Neural cell (in vitro differentiated cells): ENCODE measurements at regions not wholly inside any gene's neighbourhood (a gene's known extent, or its start where the extent isn't known, plus 50 kb on each side); places are given as distances from the start of the nearest gene placed in this dataset.

Experiments
- H2AFZ ChIP-seq: fragments of 200-600, 300-800 bp; sonication (generic), shearing (Covaris generic); 2 replicates; pipeline ENCODE4 v1.6.0; 2014; ENCODE audit warnings: low read depth, mild to moderate bottlenecking, antibody characterized with exemption, low read length, moderate library complexity
- H3F3A ChIP-seq: fragments of 200-600 bp; shearing (Covaris generic); 2 replicates; pipeline ENCODE4 v1.6.1; 2016; ENCODE audit warnings: mild to moderate bottlenecking, moderate library complexity, mixed read lengths, antibody characterized with exemption, low read length; ENCODE audit not compliant: insufficient read depth, poor library complexity, severe bottlenecking
- H3K27ac ChIP-seq: fragments of 200-600, 300-800 bp; sonication (generic), shearing (Covaris generic); 2 replicates; pipeline ENCODE4 v1.5.1; 2014; ENCODE audit warnings: mild to moderate bottlenecking, low read length, moderate library complexity
- H3K27me3 ChIP-seq: fragments of 300-800, 200-600 bp; sonication (generic), shearing (Covaris generic); 2 replicates; pipeline ENCODE4 v1.6.0; 2014; ENCODE audit warnings: mild to moderate bottlenecking, low read depth, low read length, moderate library complexity; ENCODE audit not compliant: insufficient read depth
- H3K36me3 ChIP-seq: fragments of 300-800, 200-600 bp; sonication (generic), shearing (Covaris generic); 2 replicates; pipeline ENCODE4 v1.5.1; 2014; ENCODE audit warnings: mild to moderate bottlenecking, antibody characterized with exemption, low read length, moderate library complexity; ENCODE audit not compliant: insufficient read depth
- H3K4me2 ChIP-seq: fragments of 300-800, 200-600 bp; sonication (generic), shearing (Covaris generic); 2 replicates; pipeline ENCODE4 v1.6.0; 2014; ENCODE audit warnings: mild to moderate bottlenecking, low read length
- H3K4me3 ChIP-seq: fragments of 300-800, 200-600 bp; sonication (generic), shearing (Covaris generic); 2 replicates; pipeline ENCODE4 v1.5.1; 2014; ENCODE audit warnings: mild to moderate bottlenecking, low read length, moderate library complexity
- H3K79me2 ChIP-seq: fragments of 200-600 bp; shearing (Covaris generic); replicated peaks from 2 replicates; pipeline ENCODE4 v1.6.0; 2014; ENCODE audit warnings: mild to moderate bottlenecking, low read length, moderate library complexity; ENCODE audit not compliant: insufficient read depth
- H3K9ac ChIP-seq: fragments of 300-800, 200-600 bp; sonication (generic), shearing (Covaris generic); 2 replicates; pipeline ENCODE4 v1.6.1; 2016; ENCODE audit warnings: mild to moderate bottlenecking, low read length, mixed read lengths
- H3K9me2 ChIP-seq: fragments of 200-600 bp; shearing (Covaris generic); 2 replicates; pipeline ENCODE4 v1.6.1; 2016; ENCODE audit warnings: mild to moderate bottlenecking, low read length, mixed read lengths; ENCODE audit not compliant: insufficient read depth
- H3K9me3 ChIP-seq: fragments of 200-600, 300-800 bp; sonication (generic), shearing (Covaris generic); 2 replicates; pipeline ENCODE4 v1.6.1; 2016; ENCODE audit warnings: mild to moderate bottlenecking, mixed run types, low read length, moderate library complexity, mixed read lengths
- H4K20me1 ChIP-seq: fragments of 200-600 bp; shearing (Covaris generic); 2 replicates; pipeline ENCODE4 v1.6.1; 2016; ENCODE audit warnings: mild to moderate bottlenecking, mixed run types; ENCODE audit not compliant: insufficient read depth
- CTCF ChIP-seq: fragments of 450-650 bp; IDR thresholded peaks from 2 replicates; pipeline ENCODE4 v1.5.1; 2014; ENCODE audit warnings: antibody characterized with exemption, mild to moderate bottlenecking, moderate library complexity; ENCODE audit not compliant: poor library complexity, severe bottlenecking
- EP300 ChIP-seq: fragments of 450-650 bp; conservative IDR thresholded peaks from 2 replicates; pipeline ENCODE4 v1.6.1; 2014; ENCODE audit warnings: antibody characterized with exemption, mild to moderate bottlenecking, moderate library complexity; ENCODE audit not compliant: poor library complexity, severe bottlenecking
- EZH2 ChIP-seq: fragments of 200-600, 300-800 bp; shearing (Covaris generic), sonication (generic); IDR thresholded peaks from 2 replicates; pipeline ENCODE4 v1.6.1; 2014; ENCODE audit warnings: antibody characterized with exemption, low read length, borderline replicate concordance, mild to moderate bottlenecking; ENCODE audit not compliant: insufficient read depth, poor library complexity, severe bottlenecking
- MXI1 ChIP-seq: fragments of 450-650 bp; conservative IDR thresholded peaks from 2 replicates; pipeline ENCODE4 v1.6.1; 2014; ENCODE audit warnings: antibody characterized with exemption, mild to moderate bottlenecking; ENCODE audit not compliant: poor library complexity, severe bottlenecking
- POLR2AphosphoS5 ChIP-seq: IDR thresholded peaks from 2 replicates; pipeline ENCODE4 v1.6.1; 2012
- RAD21 ChIP-seq: fragments of 450-650 bp; conservative IDR thresholded peaks from 2 replicates; pipeline ENCODE4 v1.6.1; 2014; ENCODE audit warnings: antibody characterized with exemption, mild to moderate bottlenecking, moderate library complexity
- REST ChIP-seq: IDR thresholded peaks from 2 replicates; pipeline ENCODE4 v1.6.1; 2012; ENCODE audit warnings: borderline replicate concordance
- SMC3 ChIP-seq: fragments of 450-650 bp; conservative IDR thresholded peaks from 2 replicates; pipeline ENCODE4 v1.6.1; 2014; ENCODE audit warnings: antibody characterized with exemption, mild to moderate bottlenecking, moderate library complexity; ENCODE audit not compliant: poor library complexity
- TAF1 ChIP-seq: IDR thresholded peaks from 2 replicates; pipeline ENCODE4 v1.6.1; 2012; ENCODE audit warnings: low read depth

- Histone ChIP-seq H3K79me2 (no peaks in the 10 kb centered on the region), H2AFZ (no peak overlapping the region), H3K36me3 (no peaks in the 10 kb centered on the region), H3K27me3 (peaks cover 33% of the 10 kb centered on the region), H3F3A (no peaks in the 10 kb centered on the region), H3K9me3 (no peaks in the 10 kb centered on the region), H3K27ac (no peak overlapping the region), H3K4me2 (no peak overlapping the region), H4K20me1 (no peaks in the 10 kb centered on the region), H3K9ac (no peak overlapping the region), H3K9me2 (no peaks in the 10 kb centered on the region), H3K4me3 (no peak overlapping the region)
- TF ChIP-seq POLR2AphosphoS5 = no peak
- TF ChIP-seq MXI1 = no peak
- TF ChIP-seq REST = no peak
- no peak for TF ChIP-seq TAF1
- TF ChIP-seq EZH2 = no peak
- no peak for TF ChIP-seq SMC3
- TF ChIP-seq CTCF = no peak
- TF ChIP-seq EP300 = no peak
- no peak for TF ChIP-seq RAD21
Measured at GRCh38 chr10:123249894-123250293, 95.7 kb downstream of the BUB3 start.

GRCh38 chr10:123250640-123251039 lies 96.4 kb downstream of the BUB3 start:
- no peaks in the 10 kb centered on the region for H4K20me1 ChIP-seq
- no peaks in the 10 kb centered on the region for H3K36me3 ChIP-seq
- no peak overlapping the region for H2AFZ ChIP-seq
- peaks cover 33% of the 10 kb centered on the region for H3K27me3 ChIP-seq
- TF ChIP-seq RAD21 = no peak
- TF ChIP-seq EZH2 = no peak
- TF ChIP-seq SMC3 = no peak
- no peak for TF ChIP-seq TAF1
- TF ChIP-seq EP300 = no peak
- no peak for TF ChIP-seq MXI1
- TF ChIP-seq REST = no peak
- no peak for TF ChIP-seq CTCF
- no peak for TF ChIP-seq POLR2AphosphoS5
- H3K9me2 ChIP-seq = no peaks in the 10 kb centered on the region
- H3K27ac ChIP-seq = no peak overlapping the region
- no peaks in the 10 kb centered on the region for H3K79me2 ChIP-seq
- H3K4me3 ChIP-seq = no peak overlapping the region
- no peaks in the 10 kb centered on the region for H3K9me3 ChIP-seq
- H3K4me2 ChIP-seq = no peak overlapping the region
- no peaks in the 10 kb centered on the region for H3F3A ChIP-seq
- no peak overlapping the region for H3K9ac ChIP-seq
